K562 (cell line): ENCODE measurements at regions not wholly inside any gene's neighbourhood (a gene's known extent, or its start where the extent isn't known, plus 50 kb on each side); places are given as distances from the start of the nearest gene placed in this dataset.

ENCODE experiments used
- ATAC-seq: fragments of 200-7000 bp; cut with Tn5 transposase; 3 replicates; pipeline ENCODE4 v1.9.1; 2020; ENCODE audit warnings: moderate library complexity
- BruUV-seq: library from RNA; stranded (reverse); fragments of 400-500 nt; replicated peaks from 2 replicates; lab custom pipeline; 2021; lab: Mats Ljungman, UMichigan
- CTCF ChIA-PET: fragments of 300-600 bp; formaldehyde crosslinking; extraction: SDS; loops from one replicate; lab custom pipeline; 2021; ENCODE audit warnings: low intra/inter-chr PET ratio; lab: Yijun Ruan, JAX
- POLR2A ChIA-PET: fragments of 300-600, 350-650 bp; sonication (Branson Sonifier 250); formaldehyde crosslinking; extraction: SDS; loops from one replicate; lab custom pipeline; 2021; ENCODE audit warnings: antibody characterized with exemption, inconsistent platforms; lab: Yijun Ruan, JAX
- DNase-seq, 4 experiments: peaks; one replicate each; pipeline versions ENCODE4 v3.0.0 to v3.0.0-alpha.2; 2011 to 2018; ENCODE audit warnings: low spot score in 3 of 4, mixed read lengths in 3 of 4; ENCODE audit errors: extremely low read depth in 1 of 4
- FAIRE-seq: peaks from 2 replicates; lab custom pipeline; 2011; peaks lifted over from hg19 to GRCh38; lab: Jason Lieb, UNC
- H2AFZ ChIP-seq: 2 replicates; pipeline ENCODE4 v1.6.0; 2011; ENCODE audit warnings: low read depth, low read length, control low read depth, inconsistent platforms
- H3K27ac ChIP-seq: fragments of 200-600 bp; 3 replicates; pipeline ENCODE4 v1.8.0; 2011; ENCODE audit warnings: low read depth, mild to moderate bottlenecking, control low read depth, inconsistent platforms, low read length, moderate library complexity, mixed read lengths; ENCODE audit errors: extremely low read depth
- H3K27me3 ChIP-seq, 2 experiments: fragments of 300-600 bp in 1 of 2; 2 replicates in 1 of 2; 3 replicates in 1 of 2; pipeline versions ENCODE4 v1.6.0 to v1.8.0; 2011; ENCODE audit warnings: inconsistent platforms in 2 of 2, low read length in 2 of 2, mild to moderate bottlenecking in 1 of 2, mixed read lengths in 1 of 2, moderate library complexity in 1 of 2; ENCODE audit not compliant: control insufficient read depth in 2 of 2, insufficient read depth in 2 of 2
- H3K36me3 ChIP-seq: fragments of 300-600 bp; 3 replicates; pipeline ENCODE4 v1.8.0; 2011; ENCODE audit warnings: mild to moderate bottlenecking, low read length, inconsistent platforms; ENCODE audit not compliant: control insufficient read depth, insufficient read depth
- H3K4me1 ChIP-seq, 2 experiments: fragments of 200-600 bp in 1 of 2; replicated peaks in 1 of 2; 2 replicates in 1 of 2; 3 replicates in 1 of 2; pipeline versions ENCODE4 v1.5.1 to v1.8.0; 2011; ENCODE audit warnings: inconsistent platforms in 2 of 2, low read length in 2 of 2, mild to moderate bottlenecking in 1 of 2, mixed read lengths in 1 of 2, moderate library complexity in 1 of 2; ENCODE audit not compliant: control insufficient read depth in 2 of 2, insufficient read depth in 2 of 2
- H3K4me2 ChIP-seq: 2 replicates; pipeline ENCODE4 v1.6.1; 2011; ENCODE audit warnings: low read length, control low read depth, inconsistent platforms, mixed read lengths; ENCODE audit not compliant: insufficient read depth
- H3K4me3 ChIP-seq: fragments of 200-600 bp; sonication (generic), shearing (Covaris generic); 2 replicates; pipeline ENCODE4 v1.5.1; 2016; ENCODE audit warnings: control low read depth, inconsistent platforms
- H3K79me2 ChIP-seq: fragments of 200-600 bp; 3 replicates; pipeline ENCODE4 v1.8.0; 2011; ENCODE audit warnings: low read length, inconsistent platforms; ENCODE audit not compliant: control insufficient read depth, insufficient read depth
- H3K9ac ChIP-seq, 2 experiments: 2 replicates each; pipeline versions ENCODE4 v1.6.0 to v1.6.1; 2011; ENCODE audit warnings: low read depth in 2 of 2, low read length in 2 of 2, control low read depth in 1 of 2, inconsistent platforms in 1 of 2, mild to moderate bottlenecking in 1 of 2, mixed read lengths in 1 of 2; ENCODE audit not compliant: insufficient read depth in 1 of 2
- H3K9me1 ChIP-seq: one replicate; pipeline ENCODE4 v1.6.0; 2011; ENCODE audit warnings: inconsistent platforms, mild to moderate bottlenecking, low read length, moderate library complexity; ENCODE audit not compliant: control insufficient read depth, insufficient read depth
- H3K9me3 ChIP-seq: replicated peaks from 2 replicates; pipeline ENCODE4 v1.5.1; 2011; ENCODE audit warnings: low read depth, low read length, inconsistent platforms; ENCODE audit not compliant: control insufficient read depth, insufficient read depth
- H4K20me1 ChIP-seq: replicated peaks from 2 replicates; pipeline ENCODE4 v1.6.1; 2011; ENCODE audit warnings: low read length, inconsistent platforms, mixed read lengths; ENCODE audit not compliant: control insufficient read depth, insufficient read depth
- ADNP ChIP-seq: fragments of 200-800 bp; sonication (Bioruptor generic); IDR thresholded peaks from 2 replicates; pipeline ENCODE4 v1.6.1; 2016; ENCODE audit warnings: missing genetic modification characterization, missing compliant biosample characterization
- CAMTA2 ChIP-seq: fragments of 250-450 bp; sonication (Bioruptor Pico); conservative IDR thresholded peaks from 2 replicates; pipeline ENCODE4 v1.5.1; 2022
- EWSR1 ChIP-seq: fragments of 450-650 bp; IDR thresholded peaks from 2 replicates; pipeline ENCODE4 v1.6.1; 2018; ENCODE audit warnings: borderline replicate concordance, mild to moderate bottlenecking, low read depth, moderate library complexity; ENCODE audit not compliant: partially characterized antibody
- HCFC1 ChIP-seq: IDR thresholded peaks from 2 replicates; pipeline ENCODE4 v1.6.1; 2012; ENCODE audit warnings: low read depth, low read length, improper control_type of control experiment
- KDM5B ChIP-seq: fragments of 200-600 bp; sonication (generic); IDR thresholded peaks from 2 replicates; pipeline ENCODE4 v1.6.1; 2012; ENCODE audit warnings: low read depth, mild to moderate bottlenecking, moderate library complexity, low read length, control low read depth, inconsistent platforms; ENCODE audit not compliant: insufficient replicate concordance
- MAFF ChIP-seq: IDR thresholded peaks from 2 replicates; pipeline ENCODE4 v1.6.1; 2012; ENCODE audit warnings: low read length, improper control_type of control experiment
- MAFG ChIP-seq: fragments of 450-650 bp; conservative IDR thresholded peaks from 2 replicates; pipeline ENCODE4 v1.6.1; 2016; ENCODE audit warnings: missing genetic modification characterization, missing compliant biosample characterization
- MTA1 ChIP-seq: fragments of 450-650 bp; IDR thresholded peaks from 2 replicates; pipeline ENCODE4 v1.6.1; 2017; ENCODE audit warnings: borderline replicate concordance
- POLR2H ChIP-seq: IDR thresholded peaks from 2 replicates; pipeline ENCODE4 v1.6.1; 2016; ENCODE audit warnings: missing genetic modification characterization, low read depth, mild to moderate bottlenecking, control low read depth, missing compliant biosample characterization, moderate library complexity
- SMAD2 ChIP-seq: fragments of 150-350 bp; IDR thresholded peaks from 2 replicates; pipeline ENCODE4 v1.6.1; 2014; ENCODE audit warnings: low read depth, mild to moderate bottlenecking, low read length
- TBL1XR1 ChIP-seq, 2 experiments: IDR thresholded peaks; 2 replicates each; pipeline ENCODE4 v1.6.1; 2012; ENCODE audit warnings: improper control_type of control experiment in 2 of 2, low read length in 2 of 2, mild to moderate bottlenecking in 1 of 2
- TCF7 ChIP-seq: sonication (generic); IDR thresholded peaks from 2 replicates; pipeline ENCODE4 v1.6.1; 2016; ENCODE audit warnings: antibody characterized with exemption, borderline replicate concordance
- YY1 ChIP-seq, 3 experiments: IDR thresholded peaks; 2 replicates each; pipeline ENCODE4 v1.6.1; 2011; ENCODE audit warnings: low read length in 2 of 3, mild to moderate bottlenecking in 2 of 3, moderate library complexity in 2 of 3, borderline replicate concordance in 1 of 3, control low read depth in 1 of 3, low read depth in 1 of 3; ENCODE audit not compliant: insufficient read depth in 3 of 3, insufficient replicate concordance in 2 of 3, control insufficient read depth in 1 of 3, insufficient read length in 1 of 3; ENCODE audit errors: extremely low read depth in 1 of 3
- ZKSCAN1 ChIP-seq: fragments of 150-350 bp; IDR thresholded peaks from 2 replicates; pipeline ENCODE4 v1.6.1; 2016; ENCODE audit warnings: low read depth, low read length
- ZNF766 ChIP-seq: fragments of 200-800 bp; sonication (Bioruptor generic); conservative IDR thresholded peaks from 2 replicates; pipeline ENCODE4 v1.6.1; 2016; ENCODE audit warnings: missing genetic modification characterization, missing compliant biosample characterization
- ZNF77 ChIP-seq: fragments of 250-450 bp; sonication (Bioruptor Pico); IDR thresholded peaks from 2 replicates; pipeline ENCODE4 v1.5.0; 2020
- ZZZ3 ChIP-seq: fragments of 450-650 bp; IDR thresholded peaks from 2 replicates; pipeline ENCODE4 v1.6.1; 2016; ENCODE audit warnings: antibody characterized with exemption, mild to moderate bottlenecking, moderate library complexity
- WGBS: fragments of 100-300 bp; shearing (Covaris generic); methylation state at CpG from one replicate; pipeline ENCODE4 v1.1.6; 2016; ENCODE audit warnings: low coverage, mixed read lengths; ENCODE audit not compliant: insufficient coverage; ENCODE audit errors: missing lambda C conversion rate; 5-methylcytosine and 5-hydroxymethylcytosine counted together
- in situ Hi-C: fragments of 300-500 bp; cut with MboI; formaldehyde crosslinking; loops from 4 replicates; pipeline ENCODE4 v1.15.0; 2018; ENCODE audit warnings: inconsistent platforms, mixed read lengths
- intact Hi-C: fragments of 100-400 bp; cut with micrococcal nuclease; formaldehyde crosslinking; loops from 2 replicates; pipeline ENCODE4 v1.14.2; 2022
- TF ChIP-seq, protein P1 (sequence below): sonication (generic); formaldehyde crosslinking; IDR thresholded peaks from 2 replicates; pipeline ENCODE4 v1.8.1; 2023; ENCODE audit warnings: mild to moderate bottlenecking, missing genetic modification reagents
- TF ChIP-seq, protein P2 (sequence below): fragments of 450-650 bp; IDR thresholded peaks from 2 replicates; pipeline ENCODE4 v1.6.1; 2016; ENCODE audit warnings: missing biosample characterization, missing genetic modification characterization

DNA sequence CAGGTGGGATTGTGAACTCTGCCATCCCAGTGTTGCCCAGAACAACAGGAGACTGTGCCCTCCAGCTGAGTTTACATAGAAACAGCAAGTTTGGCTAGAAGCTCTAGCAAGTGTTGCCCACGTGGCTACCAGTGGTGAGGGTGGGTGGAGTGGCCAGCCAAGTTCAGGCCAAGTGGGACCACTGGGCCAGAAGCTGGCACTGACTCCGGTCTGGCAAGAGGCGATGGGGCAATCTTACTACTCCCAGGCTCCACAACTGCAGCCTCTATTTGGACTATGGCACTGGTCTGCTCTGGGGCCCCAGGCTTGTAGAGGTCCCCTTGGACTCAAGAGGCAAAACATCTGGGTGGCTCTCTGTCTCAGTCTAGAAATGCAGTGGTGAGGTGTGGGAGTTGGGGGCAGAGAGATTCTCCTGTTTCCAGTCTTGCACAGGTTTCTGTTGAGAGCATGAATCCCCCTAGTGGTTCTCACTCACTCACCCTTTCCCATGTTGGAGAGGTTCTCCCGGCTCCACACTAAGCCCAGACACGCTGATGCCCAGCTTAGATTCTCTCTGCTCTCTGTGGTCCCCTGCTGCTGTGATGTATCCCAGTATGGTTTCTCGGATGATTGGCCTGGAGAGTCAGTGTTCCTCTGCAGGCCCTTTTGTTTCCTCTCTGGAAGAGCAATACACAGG is 615.3 kb downstream of the PDHA2 start:
- Histone ChIP-seq H3K4me3 (no peak overlapping the region), H4K20me1 (no peaks in the 10 kb centered on the region), H3K9ac (no peak overlapping the region), H3K4me1 (no peaks in the 10 kb centered on the region), H3K27ac (no peak overlapping the region), H3K4me2 (no peak overlapping the region), H3K27me3 (no peaks in the 10 kb centered on the region), H3K9me3 (no peaks in the 10 kb centered on the region), H2AFZ (no peak overlapping the region), H3K9me1 (no peaks in the 10 kb centered on the region), H3K79me2 (no peaks in the 10 kb centered on the region), H3K36me3 (no peaks in the 10 kb centered on the region)
- FAIRE-seq = no peak
- intact Hi-C loops (no loop called here), in situ Hi-C loops (no loop called here)
- no peak for TF ChIP-seq CAMTA2 (CRISPR knock-in tag)
- TF ChIP-seq, protein P1, sequence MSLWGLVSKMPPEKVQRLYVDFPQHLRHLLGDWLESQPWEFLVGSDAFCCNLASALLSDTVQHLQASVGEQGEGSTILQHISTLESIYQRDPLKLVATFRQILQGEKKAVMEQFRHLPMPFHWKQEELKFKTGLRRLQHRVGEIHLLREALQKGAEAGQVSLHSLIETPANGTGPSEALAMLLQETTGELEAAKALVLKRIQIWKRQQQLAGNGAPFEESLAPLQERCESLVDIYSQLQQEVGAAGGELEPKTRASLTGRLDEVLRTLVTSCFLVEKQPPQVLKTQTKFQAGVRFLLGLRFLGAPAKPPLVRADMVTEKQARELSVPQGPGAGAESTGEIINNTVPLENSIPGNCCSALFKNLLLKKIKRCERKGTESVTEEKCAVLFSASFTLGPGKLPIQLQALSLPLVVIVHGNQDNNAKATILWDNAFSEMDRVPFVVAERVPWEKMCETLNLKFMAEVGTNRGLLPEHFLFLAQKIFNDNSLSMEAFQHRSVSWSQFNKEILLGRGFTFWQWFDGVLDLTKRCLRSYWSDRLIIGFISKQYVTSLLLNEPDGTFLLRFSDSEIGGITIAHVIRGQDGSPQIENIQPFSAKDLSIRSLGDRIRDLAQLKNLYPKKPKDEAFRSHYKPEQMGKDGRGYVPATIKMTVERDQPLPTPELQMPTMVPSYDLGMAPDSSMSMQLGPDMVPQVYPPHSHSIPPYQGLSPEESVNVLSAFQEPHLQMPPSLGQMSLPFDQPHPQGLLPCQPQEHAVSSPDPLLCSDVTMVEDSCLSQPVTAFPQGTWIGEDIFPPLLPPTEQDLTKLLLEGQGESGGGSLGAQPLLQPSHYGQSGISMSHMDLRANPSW (CRISPR knock-in tag) = no peak
- no peak for TF ChIP-seq SMAD2
- TF ChIP-seq MAFG (tag) = no peak
- no peak for TF ChIP-seq ZKSCAN1
- TF ChIP-seq KDM5B = no peak
- TF ChIP-seq TCF7 = no peak
- TF ChIP-seq MTA1 = no peak
- TF ChIP-seq ZNF77 (CRISPR knock-in tag) = no peak
- no peak for TF ChIP-seq MAFF
- no peak for TF ChIP-seq TBL1XR1 (IDR thresholded peaks at IDR 0.05; ENCODE audit: low read length in 2 of 2)
- TF ChIP-seq, protein P2, sequence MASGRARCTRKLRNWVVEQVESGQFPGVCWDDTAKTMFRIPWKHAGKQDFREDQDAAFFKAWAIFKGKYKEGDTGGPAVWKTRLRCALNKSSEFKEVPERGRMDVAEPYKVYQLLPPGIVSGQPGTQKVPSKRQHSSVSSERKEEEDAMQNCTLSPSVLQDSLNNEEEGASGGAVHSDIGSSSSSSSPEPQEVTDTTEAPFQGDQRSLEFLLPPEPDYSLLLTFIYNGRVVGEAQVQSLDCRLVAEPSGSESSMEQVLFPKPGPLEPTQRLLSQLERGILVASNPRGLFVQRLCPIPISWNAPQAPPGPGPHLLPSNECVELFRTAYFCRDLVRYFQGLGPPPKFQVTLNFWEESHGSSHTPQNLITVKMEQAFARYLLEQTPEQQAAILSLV (tag) = no peak
- no peak for TF ChIP-seq ZZZ3
- no peak for TF ChIP-seq EWSR1
- TF ChIP-seq POLR2H = no peak
- no peak for TF ChIP-seq ADNP (tag)
- no peak for TF ChIP-seq HCFC1
- TF ChIP-seq YY1 (IDR thresholded peaks at IDR 0.05; ENCODE audit: borderline replicate concordance in 1 of 3, control insufficient read depth in 1 of 3, extremely low read depth in 1 of 3, insufficient read depth in 3 of 3, insufficient read length in 1 of 3, insufficient replicate concordance in 2 of 3, low read depth in 1 of 3, low read length in 2 of 3) = no peak
- no peak for TF ChIP-seq ZNF766 (CRISPR knock-in tag)
- no TSS peak for BruUV-seq
- 3% methylated on average over 6 of the region's 6 CpGs for WGBS
- ATAC-seq = no peak
- no peak for DNase-seq
- ChIA-PET CTCF (no interaction called here), POLR2A (no interaction called here)
